Stimulated activated CD4-positive, alpha-beta T cell treated with anti-CD3 and anti-CD28 coated beads, Interleukin-2, amount 100 ng/mL, for 4 hours (primary cell): ENCODE measurements at regions not wholly inside any gene's neighbourhood (a gene's known extent, or its start where the extent isn't known, plus 50 kb on each side); places are given as distances from the start of the nearest gene placed in this dataset.
"Not testable (repeated sequence)": the region's sequence is repeated elsewhere in the genome, so short reads cannot be mapped to it uniquely, and the experiment has no call there.

Experiments used
- DNase-seq: peaks from one replicate; pipeline ENCODE4 v3.0.0-alpha.2; 2020; ENCODE audit warnings: low read depth

DNA sequence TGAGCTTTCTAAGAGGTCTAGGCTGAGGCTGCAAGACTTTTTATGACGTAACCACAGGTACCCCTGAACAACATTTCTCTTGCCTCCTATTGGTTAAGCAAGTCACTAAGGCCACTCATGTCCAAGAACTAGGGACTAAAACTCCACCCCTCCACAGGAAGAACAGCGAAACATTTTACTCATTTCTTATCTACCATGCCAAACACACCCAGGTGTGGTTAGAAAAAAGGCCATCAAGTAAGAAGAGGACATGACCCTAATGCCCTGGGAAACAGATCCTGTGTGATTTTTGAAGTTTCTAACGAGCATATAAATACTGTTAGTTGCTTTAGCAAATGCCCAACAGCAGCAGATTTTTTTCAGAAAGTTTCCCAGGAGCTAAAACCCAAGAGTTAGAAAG is 282.4 kb upstream of the DYNLRB2 start:
- no peak for DNase-seq

DNA sequence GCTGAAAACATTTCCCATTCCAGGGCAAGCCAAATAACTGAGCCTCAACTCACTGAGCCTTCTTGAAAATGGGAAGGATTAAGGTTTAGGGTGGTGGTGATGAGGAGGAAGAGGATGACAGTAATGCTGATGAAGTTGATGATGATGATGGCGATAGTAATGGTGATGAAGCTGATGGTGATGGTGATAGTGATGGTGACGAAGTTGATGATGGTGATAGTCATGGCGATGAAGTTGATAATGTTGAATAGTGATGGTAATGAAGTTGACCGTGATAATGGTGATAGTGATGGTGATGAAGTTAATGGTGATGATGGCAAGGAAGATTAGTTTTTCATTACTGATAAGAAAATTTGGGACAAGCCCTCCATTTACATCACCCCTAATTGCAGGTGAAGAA is 285.8 kb upstream of the DYNLRB2 start:
- no peak for DNase-seq

DNA sequence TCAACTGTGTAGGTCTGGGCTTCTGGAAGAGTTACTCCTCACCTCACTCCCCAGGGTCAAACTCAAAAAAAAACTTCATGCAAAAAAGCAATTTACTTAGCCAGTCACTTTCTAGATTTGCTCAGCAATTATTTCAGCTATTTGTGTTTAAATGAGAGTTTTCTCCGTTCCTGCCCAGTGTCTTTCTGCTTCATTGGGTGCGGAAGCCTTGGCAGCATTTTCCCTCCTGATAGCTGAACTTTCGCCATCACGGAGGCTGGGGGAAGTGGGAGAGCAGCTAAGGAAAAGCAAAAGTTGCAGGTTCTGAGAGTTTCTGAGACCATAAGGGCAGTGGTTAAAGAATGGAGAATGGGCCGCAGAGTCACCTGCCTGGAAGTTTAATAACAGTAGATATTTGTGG is 287.1 kb upstream of the DYNLRB2 start:
- no peak for DNase-seq

DNA sequence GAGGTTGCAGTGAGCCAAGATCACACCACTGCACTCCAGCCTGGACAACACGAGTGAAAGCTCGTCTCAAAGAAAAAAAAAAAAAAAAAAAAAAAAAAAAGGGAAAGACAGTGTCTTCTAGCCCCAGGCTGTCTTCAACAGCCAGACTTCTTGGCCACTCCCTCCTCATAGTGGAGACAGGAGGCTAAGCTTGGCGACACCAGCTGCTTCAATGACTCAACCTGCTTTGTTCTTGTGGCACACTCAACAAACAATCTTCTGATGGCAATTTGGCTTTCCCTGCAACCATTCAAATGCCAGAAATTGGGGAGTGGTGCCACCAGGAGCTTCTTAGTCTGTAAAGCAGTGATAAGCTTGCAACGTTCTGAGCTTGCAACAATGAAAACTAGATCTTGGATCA is 290.4 kb upstream of the DYNLRB2 start:
- no peak for DNase-seq

DNA sequence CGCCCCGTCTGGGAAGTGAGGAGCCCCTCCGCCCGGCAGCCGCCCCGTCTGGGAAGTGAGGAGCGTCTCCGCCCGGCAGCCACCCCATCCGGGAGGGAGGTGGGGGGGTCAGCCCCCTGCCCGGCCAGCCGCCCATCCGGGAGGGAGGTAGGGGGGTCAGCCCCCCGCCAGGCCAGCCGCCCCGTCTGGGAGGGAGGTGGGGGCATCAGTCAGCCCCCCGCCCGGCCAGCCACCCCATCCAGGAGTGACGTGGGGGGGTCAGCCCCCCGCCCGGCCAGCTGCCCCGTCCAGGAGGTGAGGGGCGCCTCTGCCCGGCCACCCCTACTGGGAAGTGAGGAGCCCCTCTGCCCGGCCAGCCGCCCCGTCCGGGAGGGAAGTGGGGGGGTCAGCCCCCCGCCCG is 297.5 kb upstream of the DYNLRB2 start:
- not testable (repeated sequence) for DNase-seq

DNA sequence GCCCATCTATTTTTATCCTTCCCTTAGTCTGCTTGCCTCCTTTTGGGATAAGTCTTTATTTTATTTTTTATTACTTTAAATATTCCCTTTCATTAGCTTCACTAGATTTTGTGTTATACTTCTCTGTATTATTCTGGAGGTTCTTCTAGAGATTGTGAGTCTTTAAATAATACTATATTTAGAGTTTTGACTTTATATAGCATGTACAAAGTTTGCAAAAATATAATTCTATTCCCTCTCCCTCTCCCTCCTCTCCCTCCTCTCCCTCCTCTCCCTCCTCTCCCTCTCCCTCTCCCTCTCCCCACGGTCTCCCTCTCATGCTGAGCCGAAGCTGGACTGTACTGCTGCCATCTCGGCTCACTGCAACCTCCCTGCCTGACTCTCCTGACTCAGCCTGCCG is 298.5 kb upstream of the DYNLRB2 start:
- DNase-seq = not testable (repeated sequence)

DNA sequence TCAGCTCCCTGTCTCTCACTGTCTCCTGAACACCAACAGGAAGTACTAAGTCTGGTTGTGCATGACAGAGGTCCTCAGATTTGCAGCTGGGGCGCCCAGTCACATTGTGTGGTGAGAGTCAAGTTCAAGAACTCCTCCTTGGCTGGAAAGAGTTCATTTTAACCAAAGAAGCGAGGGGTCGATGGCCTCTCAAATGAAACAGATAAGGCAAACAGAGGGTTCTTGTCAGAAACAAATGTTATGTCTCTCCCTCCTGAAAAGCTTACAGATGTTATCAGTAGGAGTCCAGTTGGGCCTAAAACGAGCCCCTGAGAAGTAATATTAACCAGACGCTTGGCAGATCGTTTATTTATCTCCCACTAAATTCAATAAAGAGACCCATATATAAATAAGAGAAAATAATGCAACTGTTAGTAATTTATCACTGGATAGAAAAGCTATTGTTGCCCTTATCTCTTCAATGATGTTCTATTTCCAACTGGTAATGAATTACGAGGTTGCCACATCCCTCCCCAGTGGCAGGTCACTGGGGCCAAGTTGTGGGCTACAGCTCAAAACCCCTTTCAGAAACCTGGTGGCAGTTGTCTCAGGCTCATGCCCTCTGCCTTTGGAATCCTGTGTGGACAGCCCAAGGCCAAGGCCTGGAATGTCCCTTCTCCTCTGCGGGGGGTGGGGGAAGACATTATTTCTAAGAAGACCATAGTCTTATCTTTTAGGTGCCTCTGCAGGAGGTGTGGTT is 307.5 kb upstream of the DYNLRB2 start:
- DNase-seq = no peak

DNA sequence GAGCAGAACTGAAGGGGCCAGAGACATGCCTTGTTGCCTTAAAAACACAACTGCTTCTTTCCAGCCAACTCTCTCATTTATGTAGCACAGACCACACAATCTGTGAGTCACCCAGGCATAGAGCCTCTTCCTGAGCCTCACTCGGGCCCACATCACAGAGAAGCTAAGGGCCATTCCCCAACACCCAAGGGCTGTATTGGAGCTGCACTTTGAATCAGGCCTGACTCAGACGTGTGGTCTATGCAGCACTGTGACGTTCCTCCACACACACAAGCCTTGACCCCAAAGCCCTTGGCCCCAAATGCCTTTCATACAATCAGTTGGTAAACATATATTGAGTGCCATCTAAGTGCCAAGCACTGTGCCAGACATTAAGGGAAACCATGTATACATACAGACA is 308.9 kb upstream of the DYNLRB2 start:
- DNase-seq = no peak

DNA sequence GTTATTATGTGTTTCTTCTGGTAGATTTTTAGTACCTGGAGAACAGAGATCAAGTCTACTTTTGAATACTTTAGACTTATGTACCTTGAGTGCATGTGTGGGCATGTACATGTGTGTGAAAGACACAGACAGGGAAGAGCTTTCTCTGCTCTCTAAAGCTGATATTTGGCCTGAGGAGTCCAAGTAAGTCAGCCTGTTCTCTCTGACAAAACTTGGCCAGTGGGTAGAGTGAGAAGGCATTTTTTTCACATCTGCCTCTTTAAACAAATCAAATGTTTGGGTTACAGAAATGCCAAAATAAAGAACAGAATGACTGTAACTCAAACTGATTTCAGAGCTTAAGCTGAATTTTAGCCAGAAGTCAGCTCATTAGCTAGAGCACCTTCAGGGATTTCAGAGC is 309.7 kb upstream of the DYNLRB2 start:
- DNase-seq = no peak

DNA sequence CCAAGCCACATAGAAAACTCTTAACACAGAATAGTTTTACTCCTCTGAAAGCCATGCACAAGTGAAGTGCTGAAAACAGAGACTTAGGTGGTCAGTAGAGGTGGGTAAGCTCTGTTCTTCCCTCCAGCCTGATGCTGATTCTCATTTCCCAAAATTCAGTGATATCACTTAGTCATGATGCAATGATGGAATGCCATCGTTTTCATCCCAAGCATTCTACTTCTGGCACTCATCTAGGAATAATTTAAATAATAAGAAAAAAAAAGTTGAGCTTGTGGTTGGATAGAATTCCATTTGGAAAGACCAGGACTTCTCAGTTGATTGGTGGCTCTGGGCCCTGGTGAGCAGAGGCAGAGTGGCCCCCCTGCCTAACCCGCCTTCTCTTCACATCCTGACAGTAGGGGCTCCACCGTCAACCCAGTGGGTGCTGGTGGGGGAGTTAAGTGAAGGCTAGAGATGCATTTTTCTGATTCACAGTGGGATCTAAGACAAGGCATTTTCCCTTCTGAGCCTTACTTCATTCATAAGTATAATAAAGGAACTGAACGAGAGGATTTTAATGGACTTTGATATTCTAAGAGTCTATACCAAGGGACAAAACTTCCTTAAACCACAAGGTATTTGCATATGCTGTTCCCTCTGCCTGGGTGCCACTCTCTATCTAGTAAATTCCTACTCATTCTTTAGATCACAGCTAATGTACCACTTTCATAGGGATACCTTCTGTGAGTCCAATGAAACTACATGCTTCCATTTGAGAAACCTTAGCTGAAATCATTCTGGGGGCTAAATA is 310.3 kb upstream of the DYNLRB2 start:
- no peak for DNase-seq

DNA sequence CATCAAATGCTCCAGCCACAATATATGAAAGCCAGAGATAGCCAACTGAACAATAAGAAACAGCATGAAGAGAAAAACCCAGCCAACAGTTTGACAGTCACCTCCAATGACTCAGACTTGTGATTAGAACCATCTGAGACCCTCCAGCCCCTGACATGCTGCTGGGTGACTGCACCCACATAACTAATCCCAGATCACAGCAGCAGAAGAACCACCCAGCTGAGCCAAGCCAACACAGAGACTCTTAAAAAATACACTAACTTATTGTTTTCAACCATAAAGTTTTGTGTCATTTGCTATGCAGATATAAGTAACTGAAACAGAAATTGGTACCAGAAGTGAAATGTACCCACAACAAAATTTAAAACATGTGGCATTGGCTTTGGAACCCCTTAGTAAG is 314.3 kb upstream of the DYNLRB2 start:
- no peak for DNase-seq

DNA sequence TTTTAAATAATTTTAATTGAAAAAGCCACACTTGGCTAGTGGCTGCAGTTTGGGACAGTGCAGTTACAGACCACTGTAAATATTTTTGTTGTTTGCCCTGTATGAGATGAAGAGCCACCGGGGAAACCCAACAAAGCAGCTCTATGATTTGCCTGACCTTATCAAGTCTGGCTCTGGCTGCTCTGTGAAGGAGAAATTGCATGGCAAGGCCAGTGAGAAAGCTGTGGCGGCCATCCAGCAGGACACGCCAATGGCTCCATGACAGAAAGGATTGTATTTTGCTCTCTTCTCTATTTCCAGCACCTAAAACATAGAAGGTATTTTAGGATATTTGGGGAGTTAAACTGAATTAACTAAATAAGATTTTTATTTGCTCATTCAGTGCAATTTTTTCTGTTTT is 330.0 kb upstream of the DYNLRB2 start:
- no peak for DNase-seq

DNA sequence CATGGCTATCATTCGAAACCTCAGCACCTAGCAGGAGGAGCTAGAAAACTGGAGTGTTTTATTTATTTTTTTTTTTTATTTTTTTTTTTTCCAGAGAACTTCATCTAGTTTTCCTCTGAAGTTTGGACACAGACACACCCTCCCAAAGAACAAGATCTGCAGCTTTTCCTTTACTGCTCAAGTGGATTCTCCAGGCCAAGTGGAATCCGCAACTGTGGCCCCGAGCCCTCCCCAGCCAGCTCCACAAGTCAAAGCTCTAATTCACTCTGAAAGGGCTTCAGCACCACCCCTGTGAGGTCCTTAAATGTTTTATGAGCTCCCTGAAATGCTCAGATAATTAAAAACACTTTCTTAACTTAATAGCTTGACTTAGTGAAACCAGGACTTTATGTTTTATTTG is 332.1 kb upstream of the DYNLRB2 start:
- DNase-seq = no peak

DNA sequence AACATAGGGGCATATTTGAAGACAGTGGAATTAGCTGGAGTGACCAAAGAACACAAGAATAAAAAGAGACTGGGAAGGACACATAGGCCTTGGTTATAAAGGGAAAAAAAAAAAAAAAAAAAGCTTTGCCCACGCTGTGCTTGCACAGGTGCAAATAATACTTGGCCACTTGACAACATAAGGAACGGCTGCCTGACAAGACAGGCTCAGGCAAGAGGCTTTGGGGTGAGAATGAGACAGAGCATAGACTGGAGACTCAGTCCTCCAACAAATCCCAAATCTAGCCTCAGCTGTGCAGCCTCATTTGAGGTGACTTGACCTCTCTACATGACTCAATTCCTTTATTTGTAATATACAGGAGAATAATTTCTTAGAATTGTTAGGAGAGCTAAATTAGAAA is 332.8 kb upstream of the DYNLRB2 start:
- DNase-seq = no peak

DNA sequence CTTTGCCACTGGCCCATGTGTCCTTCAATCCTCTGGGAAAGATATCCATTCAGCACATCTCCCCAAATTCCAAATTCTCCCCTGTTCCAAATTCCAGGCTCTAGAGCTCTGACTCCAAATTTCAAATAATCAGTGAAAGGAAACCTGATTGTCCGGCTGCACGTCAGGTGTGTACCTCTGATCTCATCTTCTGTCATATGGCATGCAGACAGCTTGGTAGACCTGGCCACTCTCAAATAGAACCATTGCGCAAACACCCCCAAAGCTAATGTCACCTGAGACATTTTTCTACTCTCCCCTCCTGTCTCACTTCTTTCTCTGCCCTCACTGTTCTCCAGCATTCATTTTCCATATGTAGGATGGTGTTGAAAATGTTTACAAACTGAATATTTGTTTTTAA is 337.0 kb upstream of the DYNLRB2 start:
- DNase-seq = no peak

DNA sequence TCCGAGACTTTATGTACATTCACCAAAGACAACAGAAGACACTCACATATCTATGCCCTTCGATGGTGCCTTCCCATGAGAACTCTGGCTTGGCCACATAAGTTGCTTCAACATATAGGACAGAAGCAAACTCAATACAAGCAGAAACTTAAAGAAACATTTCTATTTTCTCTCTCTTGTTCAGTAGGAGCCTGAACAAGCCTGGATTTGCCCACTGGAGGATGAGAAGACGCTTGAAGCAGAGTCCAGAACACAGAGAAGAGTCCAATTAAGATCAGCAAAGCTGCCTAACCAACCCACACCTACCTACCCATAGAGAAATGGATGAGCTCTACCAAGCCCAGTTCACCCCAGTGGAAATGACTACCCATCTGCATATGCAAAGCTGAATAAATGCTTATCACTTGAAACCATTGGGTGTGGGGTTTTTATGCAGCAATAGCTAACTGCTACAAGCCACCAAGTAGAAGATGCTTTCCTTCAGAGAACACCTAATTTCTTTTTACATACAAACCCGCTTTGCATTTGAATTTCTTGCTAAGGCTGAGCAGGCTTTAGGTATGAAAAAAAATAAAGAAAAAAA is 337.9 kb upstream of the DYNLRB2 start:
- DNase-seq = no peak

DNA sequence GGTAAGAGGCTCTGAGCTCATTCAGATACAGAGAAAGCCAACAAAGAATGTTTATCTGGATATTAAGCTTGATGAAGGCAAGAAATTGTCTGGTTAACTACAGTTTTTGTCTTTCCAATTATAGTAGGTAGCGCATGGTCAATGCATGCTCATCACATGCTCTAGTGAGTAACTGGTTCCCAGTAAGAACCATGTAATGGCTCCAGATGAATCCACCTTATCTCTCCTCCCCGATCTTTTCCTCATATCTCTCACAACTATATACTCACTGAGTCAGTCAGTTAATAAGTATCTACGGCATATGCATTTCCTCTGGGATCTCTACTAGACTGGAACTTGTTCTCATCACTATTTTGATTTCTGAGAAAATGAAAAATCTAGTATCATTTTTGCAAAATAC is 340.7 kb upstream of the DYNLRB2 start:
- no peak for DNase-seq

DNA sequence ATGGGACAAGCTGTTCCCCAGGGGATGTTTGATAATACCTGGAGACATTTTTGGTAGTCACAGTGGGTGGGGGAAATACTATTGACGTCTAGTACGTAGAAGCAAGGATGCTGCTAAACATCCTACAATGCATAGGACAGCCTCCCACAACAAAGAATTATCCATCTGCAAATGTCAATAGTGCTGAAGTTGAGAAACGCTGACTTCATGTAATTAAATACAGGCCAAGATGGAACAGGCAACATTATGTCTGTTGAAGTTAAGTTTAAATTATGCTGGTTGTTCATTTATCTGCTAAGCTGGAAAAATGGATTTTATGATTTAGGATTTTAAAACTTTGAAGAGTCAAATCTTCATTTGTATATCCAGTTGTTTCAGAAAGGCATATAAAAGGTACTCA is 341.2 kb upstream of the DYNLRB2 start:
- no peak for DNase-seq

DNA sequence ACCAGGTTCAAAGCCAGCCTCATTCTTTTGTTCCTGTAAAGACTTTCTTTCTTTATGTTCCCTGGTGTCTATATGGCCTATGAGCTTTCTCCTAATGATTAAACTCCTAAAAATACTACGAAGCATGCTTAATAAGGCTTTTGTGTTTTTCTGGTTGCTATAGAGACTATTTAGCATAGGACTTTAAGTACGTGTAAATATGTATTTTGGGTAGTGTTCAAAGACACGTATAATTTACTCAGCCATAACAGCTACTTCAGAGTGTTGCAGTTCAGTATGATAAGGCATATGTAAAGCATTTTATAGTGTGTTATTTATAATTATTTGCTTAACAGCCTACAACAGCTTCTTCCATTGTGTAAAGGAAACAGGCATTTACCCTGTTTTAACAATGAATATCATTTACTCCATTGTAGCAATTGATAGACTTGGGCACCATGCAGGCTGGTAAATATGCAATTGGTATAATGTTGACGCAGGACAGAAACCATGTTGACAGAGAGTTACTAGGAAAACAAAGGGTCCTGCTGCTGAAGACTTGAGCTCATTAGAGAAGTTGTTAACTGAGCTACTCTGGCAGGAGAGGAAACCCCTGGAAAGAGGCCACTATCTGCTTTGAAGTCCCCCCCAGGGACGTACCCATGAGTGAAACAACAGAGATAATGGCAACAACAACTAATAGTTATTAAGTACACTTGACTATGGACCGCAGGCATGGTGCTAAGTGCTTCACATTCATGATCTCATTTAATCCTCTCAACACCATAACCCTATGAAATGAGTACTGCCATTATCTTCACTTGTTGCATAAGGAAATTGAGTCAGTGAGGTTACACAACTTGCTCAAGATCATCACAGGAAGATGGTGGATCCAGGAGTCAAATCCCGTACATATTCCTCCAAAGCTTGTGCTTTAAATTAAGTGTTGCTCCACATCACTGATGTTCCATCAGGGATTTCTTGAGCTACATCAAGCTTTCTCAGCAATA is 342.2 kb upstream of the DYNLRB2 start:
- DNase-seq = no peak

DNA sequence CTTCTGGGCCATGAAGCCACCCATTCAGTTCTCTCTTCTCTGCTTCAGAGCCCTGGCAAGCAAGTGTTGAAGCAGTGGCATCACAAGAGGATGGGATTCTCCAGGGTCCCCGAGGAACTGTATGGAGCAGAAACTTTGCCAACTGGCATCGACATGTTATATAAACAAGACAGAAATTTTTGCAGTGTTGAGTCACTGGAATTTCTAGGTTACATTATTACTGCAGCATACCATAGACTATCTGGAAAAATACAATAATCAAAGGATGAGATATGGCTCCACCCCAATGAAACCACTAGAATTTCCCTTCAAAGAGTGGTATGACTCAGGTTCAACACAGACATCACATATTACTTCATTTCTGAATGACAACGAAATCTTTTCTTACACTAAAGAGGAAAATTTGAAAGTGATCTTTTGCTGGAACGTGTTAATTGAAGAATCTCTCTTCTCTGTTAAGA is 343.0 kb upstream of the DYNLRB2 start:
- no peak for DNase-seq

DNA sequence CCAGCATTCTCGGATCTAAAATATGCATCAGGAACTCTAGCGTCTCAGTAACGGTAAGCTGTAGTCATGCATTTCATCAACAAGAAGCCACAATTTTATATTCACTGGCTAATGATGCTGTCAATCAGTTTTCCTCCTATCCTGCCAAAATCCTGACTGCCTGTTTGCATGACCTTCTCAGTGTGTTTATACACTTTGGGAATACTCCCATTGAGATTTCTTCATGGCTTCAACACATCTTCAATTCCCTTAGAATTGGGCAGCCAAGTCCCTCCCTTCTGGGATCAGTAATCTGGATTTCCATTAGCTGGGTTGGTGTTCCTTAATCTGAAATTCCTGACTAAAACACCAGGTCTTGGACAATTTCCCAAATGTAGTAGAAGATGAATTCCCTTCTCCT is 348.9 kb upstream of the DYNLRB2 start:
- DNase-seq = no peak
